NT2/D1 (cell line): ENCODE measurements at regions not wholly inside any gene's neighbourhood (a gene's known extent, or its start where the extent isn't known, plus 50 kb on each side); places are given as distances from the start of the nearest gene placed in this dataset.

Experiments
- DNase-seq: peaks from one replicate; pipeline ENCODE4 v3.0.0-alpha.2; 2011; ENCODE audit warnings: low read depth, low spot score
- H3K27me3 ChIP-seq: 2 replicates; pipeline ENCODE4 v1.6.0; 2011; ENCODE audit warnings: mild to moderate bottlenecking; ENCODE audit not compliant: insufficient read length, insufficient read depth
- H3K36me3 ChIP-seq: 2 replicates; pipeline ENCODE4 v1.6.1; 2011; ENCODE audit warnings: mild to moderate bottlenecking, low read length, mixed read lengths; ENCODE audit not compliant: insufficient read depth, insufficient read length
- H3K4me1 ChIP-seq: 2 replicates; pipeline ENCODE4 v1.5.1; 2011; ENCODE audit not compliant: insufficient read depth, insufficient read length
- H3K4me3 ChIP-seq: 2 replicates; pipeline ENCODE4 v1.5.1; 2011; ENCODE audit warnings: low read depth; ENCODE audit not compliant: insufficient read length
- H3K9ac ChIP-seq: 2 replicates; pipeline ENCODE4 v1.6.0; 2011; ENCODE audit warnings: low read depth; ENCODE audit not compliant: insufficient read length
- H3K9me3 ChIP-seq: 2 replicates; pipeline ENCODE4 v1.5.1; 2011; ENCODE audit warnings: mild to moderate bottlenecking, low read length; ENCODE audit not compliant: insufficient read depth
- SUZ12 ChIP-seq: IDR thresholded peaks from 2 replicates; pipeline ENCODE4 v1.6.1; 2011; ENCODE audit not compliant: insufficient read length, insufficient read depth; ENCODE audit errors: extremely low read depth
- YY1 ChIP-seq: IDR thresholded peaks from 2 replicates; pipeline ENCODE4 v1.6.1; 2011; ENCODE audit not compliant: insufficient read length, insufficient read depth
- ZNF274 ChIP-seq: IDR thresholded peaks from 2 replicates; pipeline ENCODE4 v1.6.1; 2011; ENCODE audit warnings: mild to moderate bottlenecking, low read depth, low read length

GRCh38 chr2:102927854-102928267 lies 166.0 kb downstream of the TMEM182 start:
- Histone ChIP-seq H3K36me3 (no peaks in the 10 kb centered on the region), H3K4me3 (no peak overlapping the region), H3K9ac (no peak overlapping the region), H3K9me3 (no peaks in the 10 kb centered on the region), H3K27me3 (no peaks in the 10 kb centered on the region), H3K4me1 (no peaks in the 10 kb centered on the region)
- no peak for DNase-seq
- TF ChIP-seq SUZ12, result no peak
- TF ChIP-seq YY1, result no peak
- TF ChIP-seq ZNF274, result no peak

GRCh38 chr2:102929721-102930120 lies 167.9 kb downstream of the TMEM182 start:
- Histone ChIP-seq H3K4me3 (no peak overlapping the region), H3K36me3 (no peaks in the 10 kb centered on the region), H3K9ac (no peak overlapping the region), H3K4me1 (no peaks in the 10 kb centered on the region), H3K27me3 (no peaks in the 10 kb centered on the region), H3K9me3 (no peaks in the 10 kb centered on the region)
- no peak for DNase-seq
- TF ChIP-seq YY1 (no peak), SUZ12 (no peak), ZNF274 (no peak)

- no peak overlapping the region for H3K9ac ChIP-seq
- H3K4me3 ChIP-seq, result no peak overlapping the region
- no peaks in the 10 kb centered on the region for H3K4me1 ChIP-seq
- no peaks in the 10 kb centered on the region for H3K27me3 ChIP-seq
- H3K9me3 ChIP-seq, result no peaks in the 10 kb centered on the region
- no peak for DNase-seq
- H3K36me3 ChIP-seq, result no peaks in the 10 kb centered on the region
- TF ChIP-seq SUZ12 (no peak), YY1 (no peak), ZNF274 (no peak)
These were observed 170.7 kb downstream of the TMEM182 start for GRCh38 chr2:102932501-102932900.

- Histone ChIP-seq H3K4me3 (no peak overlapping the region), H3K27me3 (no peaks in the 10 kb centered on the region), H3K4me1 (no peaks in the 10 kb centered on the region), H3K36me3 (no peaks in the 10 kb centered on the region), H3K9me3 (peaks cover 11% of the 10 kb centered on the region; the same call in 1 of the 2 replicates), H3K9ac (no peak overlapping the region)
- DNase-seq, result no peak
- no peak for TF ChIP-seq ZNF274
- TF ChIP-seq SUZ12, result no peak
- TF ChIP-seq YY1, result no peak
These were observed 177.4 kb downstream of the TMEM182 start for GRCh38 chr2:102939207-102939606.

- no peak for DNase-seq
- Histone ChIP-seq H3K4me3 (no peak overlapping the region), H3K27me3 (no peaks in the 10 kb centered on the region), H3K4me1 (no peaks in the 10 kb centered on the region), H3K9me3 (peaks cover 11% of the 10 kb centered on the region; the same call in 1 of the 2 replicates), H3K36me3 (no peaks in the 10 kb centered on the region), H3K9ac (no peak overlapping the region)
- TF ChIP-seq SUZ12 (no peak), ZNF274 (no peak), YY1 (no peak)
These were observed 178.9 kb downstream of the TMEM182 start for GRCh38 chr2:102940684-102941083.

- Histone ChIP-seq H3K9ac (no peak overlapping the region), H3K36me3 (no peaks in the 10 kb centered on the region), H3K9me3 (peaks cover 11% of the 10 kb centered on the region; the same call in 1 of the 2 replicates), H3K4me3 (no peak overlapping the region), H3K4me1 (no peaks in the 10 kb centered on the region), H3K27me3 (no peaks in the 10 kb centered on the region)
- TF ChIP-seq YY1, result no peak
- no peak for TF ChIP-seq ZNF274
- no peak for TF ChIP-seq SUZ12
- DNase-seq, result no peak
These were observed 180.3 kb downstream of the TMEM182 start for GRCh38 chr2:102942107-102942506.

- DNase-seq, result no peak
- Histone ChIP-seq H3K9ac (no peak overlapping the region), H3K9me3 (peaks cover 11% of the 10 kb centered on the region; the same call in 1 of the 2 replicates), H3K4me3 (no peak overlapping the region), H3K4me1 (no peaks in the 10 kb centered on the region), H3K27me3 (no peaks in the 10 kb centered on the region), H3K36me3 (no peaks in the 10 kb centered on the region)
- TF ChIP-seq ZNF274, result no peak
- no peak for TF ChIP-seq SUZ12
- TF ChIP-seq YY1, result no peak
These were observed 181.4 kb downstream of the TMEM182 start for GRCh38 chr2:102943251-102943650.

- no peak for DNase-seq
- H3K4me3 ChIP-seq, result no peak overlapping the region
- no peak overlapping the region for H3K9ac ChIP-seq
- no peaks in the 10 kb centered on the region for H3K9me3 ChIP-seq
- H3K27me3 ChIP-seq, result no peaks in the 10 kb centered on the region
- H3K4me1 ChIP-seq, result no peaks in the 10 kb centered on the region
- TF ChIP-seq ZNF274 (no peak), YY1 (no peak), SUZ12 (no peak)
- no peaks in the 10 kb centered on the region for H3K36me3 ChIP-seq
These were observed 188.6 kb downstream of the TMEM182 start for GRCh38 chr2:102950371-102950946.
